HCEC 1CT (cell line): ENCODE measurements at regions not wholly inside any gene's neighbourhood (a gene's known extent, or its start where the extent isn't known, plus 50 kb on each side); places are given as distances from the start of the nearest gene placed in this dataset.

Experiments
- DNase-seq: peaks from one replicate; pipeline ENCODE4 v3.0.0-alpha.2; 2017

GRCh38 chr13:34425327-34425949, 516.6 kb upstream of the NBEA start:
- DNase-seq, result no peak

GRCh38 chr13:34428911-34429310, 513.2 kb upstream of the NBEA start:
- no peak for DNase-seq

GRCh38 chr13:34430294-34430693, 511.8 kb upstream of the NBEA start:
- DNase-seq, result no peak

- no peak for DNase-seq
Observed at GRCh38 chr13:34431827-34432581, 510.1 kb upstream of the NBEA start.

- no peak for DNase-seq
Observed at GRCh38 chr13:34435338-34435737, 506.7 kb upstream of the NBEA start.

GRCh38 chr13:34437873-34438272, 504.2 kb upstream of the NBEA start:
- no peak for DNase-seq

- DNase-seq, result no peak
Observed at GRCh38 chr13:34452831-34453230, 489.2 kb upstream of the NBEA start.

GRCh38 chr13:34458756-34459715, 483.0 kb upstream of the NBEA start:
- no peak for DNase-seq

GRCh38 chr13:34459856-34460255, 482.2 kb upstream of the NBEA start:
- DNase-seq, result no peak

- no peak for DNase-seq
Observed at GRCh38 chr13:34462843-34463242, 479.2 kb upstream of the NBEA start.

GRCh38 chr13:34464011-34464410, 478.1 kb upstream of the NBEA start:
- DNase-seq, result no peak

GRCh38 chr13:34465423-34465922, 476.6 kb upstream of the NBEA start:
- no peak for DNase-seq

- DNase-seq, result no peak
Observed at GRCh38 chr13:34466301-34466700, 475.8 kb upstream of the NBEA start.

- no peak for DNase-seq
Observed at GRCh38 chr13:34467450-34468083, 474.5 kb upstream of the NBEA start.

GRCh38 chr13:34469196-34469986, 472.7 kb upstream of the NBEA start:
- no peak for DNase-seq

- no peak for DNase-seq
Observed at GRCh38 chr13:34474187-34474868, 467.7 kb upstream of the NBEA start.

- no peak for DNase-seq
Observed at GRCh38 chr13:34478376-34478775, 463.7 kb upstream of the NBEA start.

GRCh38 chr13:34502011-34502410, 440.1 kb upstream of the NBEA start:
- DNase-seq, result no peak

- DNase-seq, result no peak
Observed at GRCh38 chr13:34502621-34503020, 439.4 kb upstream of the NBEA start.

GRCh38 chr13:34506796-34507195, 435.3 kb upstream of the NBEA start:
- DNase-seq, result no peak

GRCh38 chr13:34507630-34508029, 434.4 kb upstream of the NBEA start:
- no peak for DNase-seq
